K562 (cell line): ENCODE measurements at regions not wholly inside any gene's neighbourhood (a gene's known extent, or its start where the extent isn't known, plus 50 kb on each side); places are given as distances from the start of the nearest gene placed in this dataset.

ENCODE experiments used
- ATAC-seq: fragments of 200-7000 bp; cut with Tn5 transposase; 3 replicates; pipeline ENCODE4 v1.9.1; 2020; ENCODE audit warnings: moderate library complexity
- BruUV-seq: library from RNA; stranded (reverse); fragments of 400-500 nt; replicated peaks from 2 replicates; lab custom pipeline; 2021; lab: Mats Ljungman, UMichigan
- CTCF ChIA-PET: fragments of 300-600 bp; formaldehyde crosslinking; extraction: SDS; loops from one replicate; lab custom pipeline; 2021; ENCODE audit warnings: low intra/inter-chr PET ratio; lab: Yijun Ruan, JAX
- POLR2A ChIA-PET: fragments of 300-600, 350-650 bp; sonication (Branson Sonifier 250); formaldehyde crosslinking; extraction: SDS; loops from one replicate; lab custom pipeline; 2021; ENCODE audit warnings: antibody characterized with exemption, inconsistent platforms; lab: Yijun Ruan, JAX
- DNase-seq, 4 experiments: peaks; one replicate each; pipeline versions ENCODE4 v3.0.0 to v3.0.0-alpha.2; 2011 to 2018; ENCODE audit warnings: low spot score in 3 of 4, mixed read lengths in 3 of 4; ENCODE audit errors: extremely low read depth in 1 of 4
- FAIRE-seq: peaks from 2 replicates; lab custom pipeline; 2011; peaks lifted over from hg19 to GRCh38; lab: Jason Lieb, UNC
- H2AFZ ChIP-seq: 2 replicates; pipeline ENCODE4 v1.6.0; 2011; ENCODE audit warnings: low read depth, low read length, control low read depth, inconsistent platforms
- H3K27ac ChIP-seq: fragments of 200-600 bp; 3 replicates; pipeline ENCODE4 v1.8.0; 2011; ENCODE audit warnings: low read depth, mild to moderate bottlenecking, control low read depth, inconsistent platforms, low read length, moderate library complexity, mixed read lengths; ENCODE audit errors: extremely low read depth
- H3K27me3 ChIP-seq, 2 experiments: fragments of 300-600 bp in 1 of 2; 2 replicates in 1 of 2; 3 replicates in 1 of 2; pipeline versions ENCODE4 v1.6.0 to v1.8.0; 2011; ENCODE audit warnings: inconsistent platforms in 2 of 2, low read length in 2 of 2, mild to moderate bottlenecking in 1 of 2, mixed read lengths in 1 of 2, moderate library complexity in 1 of 2; ENCODE audit not compliant: control insufficient read depth in 2 of 2, insufficient read depth in 2 of 2
- H3K36me3 ChIP-seq: fragments of 300-600 bp; 3 replicates; pipeline ENCODE4 v1.8.0; 2011; ENCODE audit warnings: mild to moderate bottlenecking, low read length, inconsistent platforms; ENCODE audit not compliant: control insufficient read depth, insufficient read depth
- H3K4me1 ChIP-seq, 2 experiments: fragments of 200-600 bp in 1 of 2; replicated peaks in 1 of 2; 2 replicates in 1 of 2; 3 replicates in 1 of 2; pipeline versions ENCODE4 v1.5.1 to v1.8.0; 2011; ENCODE audit warnings: inconsistent platforms in 2 of 2, low read length in 2 of 2, mild to moderate bottlenecking in 1 of 2, mixed read lengths in 1 of 2, moderate library complexity in 1 of 2; ENCODE audit not compliant: control insufficient read depth in 2 of 2, insufficient read depth in 2 of 2
- H3K4me2 ChIP-seq: 2 replicates; pipeline ENCODE4 v1.6.1; 2011; ENCODE audit warnings: low read length, control low read depth, inconsistent platforms, mixed read lengths; ENCODE audit not compliant: insufficient read depth
- H3K4me3 ChIP-seq: fragments of 200-600 bp; sonication (generic), shearing (Covaris generic); 2 replicates; pipeline ENCODE4 v1.5.1; 2016; ENCODE audit warnings: control low read depth, inconsistent platforms
- H3K79me2 ChIP-seq: fragments of 200-600 bp; 3 replicates; pipeline ENCODE4 v1.8.0; 2011; ENCODE audit warnings: low read length, inconsistent platforms; ENCODE audit not compliant: control insufficient read depth, insufficient read depth
- H3K9ac ChIP-seq, 2 experiments: 2 replicates each; pipeline versions ENCODE4 v1.6.0 to v1.6.1; 2011; ENCODE audit warnings: low read depth in 2 of 2, low read length in 2 of 2, control low read depth in 1 of 2, inconsistent platforms in 1 of 2, mild to moderate bottlenecking in 1 of 2, mixed read lengths in 1 of 2; ENCODE audit not compliant: insufficient read depth in 1 of 2
- H3K9me1 ChIP-seq: one replicate; pipeline ENCODE4 v1.6.0; 2011; ENCODE audit warnings: inconsistent platforms, mild to moderate bottlenecking, low read length, moderate library complexity; ENCODE audit not compliant: control insufficient read depth, insufficient read depth
- H3K9me3 ChIP-seq: replicated peaks from 2 replicates; pipeline ENCODE4 v1.5.1; 2011; ENCODE audit warnings: low read depth, low read length, inconsistent platforms; ENCODE audit not compliant: control insufficient read depth, insufficient read depth
- H4K20me1 ChIP-seq: replicated peaks from 2 replicates; pipeline ENCODE4 v1.6.1; 2011; ENCODE audit warnings: low read length, inconsistent platforms, mixed read lengths; ENCODE audit not compliant: control insufficient read depth, insufficient read depth
- NR0B1 ChIP-seq: fragments of 450-650 bp; IDR thresholded peaks from one replicate; pipeline ENCODE4 v1.6.1; 2018; ENCODE audit warnings: mild to moderate bottlenecking, moderate library complexity; ENCODE audit not compliant: partially characterized antibody
- ZNF512 ChIP-seq: IDR thresholded peaks from 2 replicates; pipeline ENCODE4 v1.6.1; 2016; ENCODE audit warnings: missing genetic modification characterization, missing compliant biosample characterization
- WGBS: fragments of 100-300 bp; shearing (Covaris generic); methylation state at CpG from one replicate; pipeline ENCODE4 v1.1.6; 2016; ENCODE audit warnings: low coverage, mixed read lengths; ENCODE audit not compliant: insufficient coverage; ENCODE audit errors: missing lambda C conversion rate; 5-methylcytosine and 5-hydroxymethylcytosine counted together
- in situ Hi-C: fragments of 300-500 bp; cut with MboI; formaldehyde crosslinking; loops from 4 replicates; pipeline ENCODE4 v1.15.0; 2018; ENCODE audit warnings: inconsistent platforms, mixed read lengths
- intact Hi-C: fragments of 100-400 bp; cut with micrococcal nuclease; formaldehyde crosslinking; loops from 2 replicates; pipeline ENCODE4 v1.14.2; 2022

GRCh38 chr1:106780806-106781569, 275.5 kb upstream of the PRMT6 start:
- intact Hi-C loops (no loop called here), in situ Hi-C loops (no loop called here)
- H3K27ac ChIP-seq = no peak overlapping the region
- H3K9me3 ChIP-seq = no peaks in the 10 kb centered on the region
- no TSS peak for BruUV-seq
- H3K4me2 ChIP-seq = no peak overlapping the region
- FAIRE-seq (no peak), DNase-seq (no peak), ATAC-seq (no peak)
- no peaks in the 10 kb centered on the region for H3K79me2 ChIP-seq
- H3K9me1 ChIP-seq = no peaks in the 10 kb centered on the region
- 0% methylated on average over 1 of the region's 1 CpG for WGBS
- H2AFZ ChIP-seq = no peak overlapping the region
- ChIA-PET CTCF (no interaction called here), POLR2A (interaction anchor here (1.4 kb wide), 1 partner anchor 8 kb away, joined by 3 read pairs; no protein-coding TSS in a partner anchor)
- H3K4me1 ChIP-seq = no peaks in the 10 kb centered on the region
- no peaks in the 10 kb centered on the region for H4K20me1 ChIP-seq
- H3K27me3 ChIP-seq = no peaks in the 10 kb centered on the region
- H3K36me3 ChIP-seq = no peaks in the 10 kb centered on the region
- no peak overlapping the region for H3K9ac ChIP-seq
- H3K4me3 ChIP-seq = no peak overlapping the region
- no peak for TF ChIP-seq NR0B1
- TF ChIP-seq ZNF512 (tag) = 0 out of 2 replicates have a peak, but pooled peaks have one; percentile 46
